HCT116 (cell line): ENCODE measurements at regions not wholly inside any gene's neighbourhood (a gene's known extent, or its start where the extent isn't known, plus 50 kb on each side); places are given as distances from the start of the nearest gene placed in this dataset.

ENCODE experiments used
- ATAC-seq: fragments of 200-7000 bp; cut with Tn5 transposase; 2 replicates; pipeline ENCODE4 v1.9.1; 2020; ENCODE audit warnings: mild to moderate bottlenecking, moderate library complexity
- BruUV-seq: library from RNA; stranded (reverse); fragments of 400-500 nt; replicated peaks from 2 replicates; lab custom pipeline; 2021; lab: Mats Ljungman, UMichigan
- CTCF ChIA-PET: fragments of 300-600 bp; sonication (Branson Sonifier 250); formaldehyde crosslinking; loops from one replicate; lab custom pipeline; 2021; ENCODE audit warnings: antibody characterized with exemption; lab: Charles Lee
- POLR2A ChIA-PET: fragments of 300-600, 350-600 bp; sonication (Branson Sonifier 250); formaldehyde crosslinking; loops from one replicate; lab custom pipeline; 2021; ENCODE audit warnings: antibody characterized with exemption; lab: Charles Lee
- RAD21 ChIA-PET, 2 experiments: fragments of 300-600 bp; sonication (Branson Sonifier 250); formaldehyde crosslinking; loops; one replicate each; lab custom pipeline; 2023; ENCODE audit warnings: low total read pairs in 2 of 2; ENCODE audit not compliant: uncharacterized antibody in 2 of 2, unreplicated experiment in 2 of 2, low non-redundant PET in 1 of 2; lab: Charles Lee
- DNase-seq: peaks from one replicate; pipeline ENCODE4 v3.0.0-alpha.2; 2010; ENCODE audit warnings: low read depth, low spot score
- H2AFZ ChIP-seq: fragments of 200-600 bp; shearing (Covaris generic), sonication (generic); 2 replicates; pipeline ENCODE4 v1.6.1; 2017; ENCODE audit warnings: low read depth, mixed run types, mixed read lengths, antibody characterized with exemption, low read length; ENCODE audit not compliant: poor library complexity, severe bottlenecking
- H3K27ac ChIP-seq: 2 replicates; pipeline ENCODE4 v1.5.1; 2012; ENCODE audit warnings: low read depth, low read length
- H3K27me3 ChIP-seq: fragments of 200-600 bp; sonication (generic); 2 replicates; pipeline ENCODE4 v1.6.1; 2016; ENCODE audit warnings: mixed run types, low read length, mixed read lengths; ENCODE audit not compliant: insufficient read depth
- H3K36me3 ChIP-seq, 2 experiments: fragments of 200-500 bp in 1 of 2; fragments of 200-600 bp in 1 of 2; sonication (Bioruptor generic) in 1 of 2; sonication (generic) in 1 of 2; 2 replicates each; pipeline versions ENCODE4 v1.5.1 to v1.6.1; 2014 to 2016; ENCODE audit warnings: low read length in 2 of 2, inconsistent platforms in 1 of 2, mixed read lengths in 1 of 2, mixed run types in 1 of 2; ENCODE audit not compliant: insufficient read depth in 2 of 2, control insufficient read depth in 1 of 2
- H3K4me1 ChIP-seq, 2 experiments: fragments of 200-600 bp in 1 of 2; sonication (generic) in 1 of 2; 2 replicates each; pipeline versions ENCODE4 v1.5.1 to v1.6.1; 2012 to 2017; ENCODE audit warnings: low read length in 2 of 2, inconsistent platforms in 1 of 2, mild to moderate bottlenecking in 1 of 2, mixed read lengths in 1 of 2, mixed run types in 1 of 2, moderate library complexity in 1 of 2; ENCODE audit not compliant: insufficient read depth in 2 of 2, control insufficient read depth in 1 of 2
- H3K4me2 ChIP-seq: fragments of 200-600 bp; sonication (generic); 2 replicates; pipeline ENCODE4 v1.6.1; 2017; ENCODE audit warnings: mixed run types, low read length, mixed read lengths
- H3K4me3 ChIP-seq, 2 experiments: fragments of 200-600 bp in 1 of 2; sonication (generic) in 1 of 2; replicated peaks in 1 of 2; 2 replicates each; pipeline ENCODE4 v1.5.1; 2011 to 2016; ENCODE audit warnings: low read length in 2 of 2, control low read depth in 1 of 2, low read depth in 1 of 2, mild to moderate bottlenecking in 1 of 2, mixed read lengths in 1 of 2, mixed run types in 1 of 2
- H3K79me2 ChIP-seq: fragments of 200-600 bp; sonication (generic); 2 replicates; pipeline ENCODE4 v1.6.1; 2017; ENCODE audit warnings: mild to moderate bottlenecking, mixed run types, low read length, moderate library complexity, mixed read lengths; ENCODE audit not compliant: insufficient read depth
- H3K9ac ChIP-seq: fragments of 200-600 bp; sonication (generic); 2 replicates; pipeline ENCODE4 v1.6.1; 2016; ENCODE audit warnings: low read length, mixed read lengths
- H3K9me2 ChIP-seq: fragments of 200-600 bp; sonication (generic), shearing (Covaris generic); 2 replicates; pipeline ENCODE4 v1.6.1; 2017; ENCODE audit warnings: mixed run types, mild to moderate bottlenecking, moderate library complexity; ENCODE audit not compliant: insufficient read depth
- H3K9me3 ChIP-seq, 2 experiments: fragments of 200-500 bp in 1 of 2; fragments of 200-600 bp in 1 of 2; sonication (Bioruptor generic) in 1 of 2; sonication (generic) in 1 of 2; 2 replicates each; pipeline ENCODE4 v1.6.1; 2014 to 2017; ENCODE audit warnings: low read length in 2 of 2, mixed read lengths in 2 of 2, inconsistent platforms in 1 of 2, low read depth in 1 of 2, mild to moderate bottlenecking in 1 of 2, mixed run types in 1 of 2, moderate library complexity in 1 of 2; ENCODE audit not compliant: control insufficient read depth in 1 of 2, insufficient read depth in 1 of 2
- H4K20me1 ChIP-seq: fragments of 200-600 bp; sonication (generic), shearing (Covaris generic); 2 replicates; pipeline ENCODE4 v1.6.1; 2017; ENCODE audit warnings: mixed run types, mild to moderate bottlenecking, moderate library complexity; ENCODE audit not compliant: insufficient read depth
- ATF3 ChIP-seq: IDR thresholded peaks from 2 replicates; pipeline ENCODE4 v1.6.1; 2012
- CEBPB ChIP-seq: IDR thresholded peaks from 2 replicates; pipeline ENCODE4 v1.6.1; 2012; ENCODE audit warnings: low read depth
- CTCF ChIP-seq, 3 experiments: fragments of 200-600 bp in 1 of 3; sonication (generic) in 1 of 3; IDR thresholded peaks in 2 of 3; conservative IDR thresholded peaks in 1 of 3; 2 replicates each; pipeline ENCODE4 v1.5.1; 2012 to 2017; ENCODE audit warnings: low read depth in 2 of 3, low read length in 2 of 3, antibody characterized with exemption in 1 of 3, borderline replicate concordance in 1 of 3, control low read depth in 1 of 3, mild to moderate bottlenecking in 1 of 3, mixed read lengths in 1 of 3, mixed run types in 1 of 3, moderate library complexity in 1 of 3; ENCODE audit not compliant: insufficient read depth in 1 of 3
- ELF1 ChIP-seq: IDR thresholded peaks from 2 replicates; pipeline ENCODE4 v1.6.1; 2012; ENCODE audit warnings: low read depth, borderline replicate concordance
- EZH2phosphoT487 ChIP-seq: fragments of 200-600 bp; IDR thresholded peaks from 2 replicates; pipeline ENCODE4 v1.6.1; 2018; ENCODE audit warnings: antibody characterized with exemption, borderline replicate concordance
- FOSL1 ChIP-seq: IDR thresholded peaks from 2 replicates; pipeline ENCODE4 v1.6.1; 2012; ENCODE audit warnings: low read depth
- JUND ChIP-seq: IDR thresholded peaks from 2 replicates; pipeline ENCODE4 v1.6.1; 2012
- POLR2A ChIP-seq: IDR thresholded peaks from 2 replicates; pipeline ENCODE4 v1.7.0; 2011; ENCODE audit warnings: borderline replicate concordance; ENCODE audit not compliant: insufficient read depth, insufficient read length; ENCODE audit errors: extremely low read depth
- POLR2AphosphoS5 ChIP-seq: IDR thresholded peaks from 2 replicates; pipeline ENCODE4 v1.6.1; 2011; ENCODE audit warnings: mild to moderate bottlenecking, low read depth, low read length, moderate library complexity
- SP1 ChIP-seq: IDR thresholded peaks from 2 replicates; pipeline ENCODE4 v1.6.1; 2012; ENCODE audit warnings: low read depth
- SRF ChIP-seq: IDR thresholded peaks from 2 replicates; pipeline ENCODE4 v1.6.1; 2012; ENCODE audit warnings: low read depth
- YY1 ChIP-seq: IDR thresholded peaks from 2 replicates; pipeline ENCODE4 v1.6.1; 2011; ENCODE audit warnings: low read length, low read depth, moderate library complexity, mild to moderate bottlenecking; ENCODE audit not compliant: insufficient replicate concordance; ENCODE audit errors: extremely low read depth
- ZNF274 ChIP-seq: fragments of 200-500 bp; sonication (Bioruptor generic); IDR thresholded peaks from 2 replicates; pipeline ENCODE4 v1.6.1; 2014; ENCODE audit warnings: mild to moderate bottlenecking, low read depth, low read length, inconsistent platforms
- intact Hi-C: fragments of 100-400 bp; cut with micrococcal nuclease; formaldehyde crosslinking; loops from 2 replicates; pipeline ENCODE4 v1.10.0; 2022
- TF ChIP-seq, protein P1 (sequence below): IDR thresholded peaks from 2 replicates; pipeline ENCODE4 v1.6.1; 2011; ENCODE audit warnings: mild to moderate bottlenecking, low read length, moderate library complexity; ENCODE audit not compliant: insufficient replicate concordance; ENCODE audit errors: extremely low read depth
- TF ChIP-seq, protein P2 (sequence below): IDR thresholded peaks from 2 replicates; pipeline ENCODE4 v1.6.1; 2012

GRCh38 chr3:35045118-35045517 is 594.2 kb upstream of the ARPP21 start:
- Histone ChIP-seq H3K9ac (no peak overlapping the region), H3K27me3 (no peaks in the 10 kb centered on the region), H3K36me3 (no peaks in the 10 kb centered on the region), H3K4me1 (no peaks in the 10 kb centered on the region), H3K27ac (no peak overlapping the region), H3K9me2 (no peaks in the 10 kb centered on the region), H3K9me3 (peaks cover 0 to 7% of the 10 kb centered on the region in 2 experiments; a peak in 2 of 4 replicates), H3K4me2 (no peak overlapping the region), H4K20me1 (no peaks in the 10 kb centered on the region), H3K79me2 (no peaks in the 10 kb centered on the region), H2AFZ (no peak overlapping the region), H3K4me3 (no peak overlapping the region)
- POLR2A ChIA-PET = no interaction called here
- TF ChIP-seq YY1 = no peak
- TF ChIP-seq, protein P1, sequence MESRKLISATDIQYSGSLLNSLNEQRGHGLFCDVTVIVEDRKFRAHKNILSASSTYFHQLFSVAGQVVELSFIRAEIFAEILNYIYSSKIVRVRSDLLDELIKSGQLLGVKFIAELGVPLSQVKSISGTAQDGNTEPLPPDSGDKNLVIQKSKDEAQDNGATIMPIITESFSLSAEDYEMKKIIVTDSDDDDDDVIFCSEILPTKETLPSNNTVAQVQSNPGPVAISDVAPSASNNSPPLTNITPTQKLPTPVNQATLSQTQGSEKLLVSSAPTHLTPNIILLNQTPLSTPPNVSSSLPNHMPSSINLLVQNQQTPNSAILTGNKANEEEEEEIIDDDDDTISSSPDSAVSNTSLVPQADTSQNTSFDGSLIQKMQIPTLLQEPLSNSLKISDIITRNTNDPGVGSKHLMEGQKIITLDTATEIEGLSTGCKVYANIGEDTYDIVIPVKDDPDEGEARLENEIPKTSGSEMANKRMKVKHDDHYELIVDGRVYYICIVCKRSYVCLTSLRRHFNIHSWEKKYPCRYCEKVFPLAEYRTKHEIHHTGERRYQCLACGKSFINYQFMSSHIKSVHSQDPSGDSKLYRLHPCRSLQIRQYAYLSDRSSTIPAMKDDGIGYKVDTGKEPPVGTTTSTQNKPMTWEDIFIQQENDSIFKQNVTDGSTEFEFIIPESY = no peak
- TF ChIP-seq EZH2phosphoT487 = no peak
- no peak for TF ChIP-seq SP1
- no peak for TF ChIP-seq SRF
- no peak for TF ChIP-seq CEBPB
- no peak for TF ChIP-seq ELF1
- TF ChIP-seq POLR2A = no peak
- TF ChIP-seq ATF3 = no peak
- no peak for TF ChIP-seq FOSL1
- TF ChIP-seq, protein P2, sequence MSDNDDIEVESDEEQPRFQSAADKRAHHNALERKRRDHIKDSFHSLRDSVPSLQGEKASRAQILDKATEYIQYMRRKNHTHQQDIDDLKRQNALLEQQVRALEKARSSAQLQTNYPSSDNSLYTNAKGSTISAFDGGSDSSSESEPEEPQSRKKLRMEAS = no peak
- TF ChIP-seq ZNF274 = no peak
- no peak for TF ChIP-seq JUND
- TF ChIP-seq CTCF (IDR thresholded peaks at IDR 0.05 in 2 of 3, conservative IDR thresholded peaks at IDR 0.05 in 1 of 3; ENCODE audit: borderline replicate concordance in 1 of 3, insufficient read depth in 1 of 3, low read depth in 2 of 3, low read length in 2 of 3) = no peak
- no peak for TF ChIP-seq POLR2AphosphoS5
- RAD21 ChIA-PET = no interaction called here
- intact Hi-C loops = no loop called here
- CTCF ChIA-PET = no interaction called here
- BruUV-seq = no TSS peak
- ATAC-seq = no peak
- no peak for DNase-seq
